ENCODE measurements at regions not wholly inside any gene's neighbourhood (a gene's known extent, or its start where the extent isn't known, plus 50 kb on each side); places are given as distances from the start of the nearest gene placed in this dataset.

- Histone ChIP-seq H3K36me3 (no peaks in the 10 kb centered on the region), H3K4me1 (peaks cover 5 to 23% of the 10 kb centered on the region in 2 donors), H3K9me3 (no peaks in the 10 kb centered on the region), H3K27ac (no peak overlapping the region), H3K4me3 (peak overlapping the region in 2 of 4 donors; percentile 7 to 21), H3K27me3 (no peaks in the 10 kb centered on the region)
- intact Hi-C loops (cut with DNase I; ENCODE audit: low total_unique reads) (no loop called here), in situ Hi-C loops (cut with MboI; ENCODE audit: low sequenced_read_pairs in 4 of 4) (no loop called here)
- TF ChIP-seq CTCF (IDR thresholded peaks at IDR 0.05 in 4 of 5, conservative IDR thresholded peaks at IDR 0.05 in 1 of 5) (peak in 1 of 5 experiments; percentile 39), POLR2A (IDR thresholded peaks at IDR 0.05) (no peak)
- no peak for ATAC-seq
- no peak for DNase-seq
Measured at GRCh38 chr19:27746691-27747380, 1466.1 kb downstream of the UQCRFS1 start.

- intact Hi-C loops (cut with DNase I; ENCODE audit: low total_unique reads) (no loop called here), in situ Hi-C loops (cut with MboI; ENCODE audit: low sequenced_read_pairs in 4 of 4) (no loop called here)
- H3K4me1 ChIP-seq, result peaks cover 5 to 23% of the 10 kb centered on the region in 2 donors
- TF ChIP-seq CTCF (IDR thresholded peaks at IDR 0.05 in 4 of 5, conservative IDR thresholded peaks at IDR 0.05 in 1 of 5), result no peak
- TF ChIP-seq POLR2A (IDR thresholded peaks at IDR 0.05), result no peak
- no peak overlapping the region for H3K27ac ChIP-seq
- H3K4me3 ChIP-seq, result no peak overlapping the region
- H3K27me3 ChIP-seq, result no peaks in the 10 kb centered on the region
- DNase-seq, result no peak
- H3K9me3 ChIP-seq, result no peaks in the 10 kb centered on the region
- ATAC-seq, result no peak
- no peaks in the 10 kb centered on the region for H3K36me3 ChIP-seq
Measured at GRCh38 chr19:27745978-27746542, 1466.9 kb downstream of the UQCRFS1 start.

- Histone ChIP-seq H3K36me3 (no peaks in the 10 kb centered on the region), H3K27ac (no peak overlapping the region), H3K4me3 (no peak overlapping the region), H3K27me3 (no peaks in the 10 kb centered on the region), H3K4me1 (peaks cover 5 to 23% of the 10 kb centered on the region in 2 donors), H3K9me3 (no peaks in the 10 kb centered on the region)
- DNase-seq, result peak in 1 of 2 donors; percentile 41
- intact Hi-C loops (cut with DNase I; ENCODE audit: low total_unique reads), result no loop called here
- in situ Hi-C loops (cut with MboI; ENCODE audit: low sequenced_read_pairs in 4 of 4), result no loop called here
- peak in 1 of 2 donors; percentile 84 for ATAC-seq
- TF ChIP-seq POLR2A (IDR thresholded peaks at IDR 0.05) (no peak), CTCF (IDR thresholded peaks at IDR 0.05 in 4 of 5, conservative IDR thresholded peaks at IDR 0.05 in 1 of 5) (no peak)
Measured at GRCh38 chr19:27744926-27745768, 1467.8 kb downstream of the UQCRFS1 start.

- no peak for TF ChIP-seq POLR2A (IDR thresholded peaks at IDR 0.05)
- no peak for TF ChIP-seq CTCF (IDR thresholded peaks at IDR 0.05 in 4 of 5, conservative IDR thresholded peaks at IDR 0.05 in 1 of 5)
- intact Hi-C loops (cut with DNase I; ENCODE audit: low total_unique reads) (no loop called here), in situ Hi-C loops (cut with MboI; ENCODE audit: low sequenced_read_pairs in 4 of 4) (no loop called here)
- no peaks in the 10 kb centered on the region for H3K9me3 ChIP-seq
- H3K4me1 ChIP-seq, result peaks cover 5 to 23% of the 10 kb centered on the region in 2 donors
- H3K27me3 ChIP-seq, result no peaks in the 10 kb centered on the region
- H3K36me3 ChIP-seq, result no peaks in the 10 kb centered on the region
- no peak overlapping the region for H3K4me3 ChIP-seq
- ATAC-seq, result no peak
- no peak for DNase-seq
- no peak overlapping the region for H3K27ac ChIP-seq
Measured at GRCh38 chr19:27742041-27742440, 1470.9 kb downstream of the UQCRFS1 start.

All from gastrocnemius medialis (tissue), 4 donors.